Neural cell (in vitro differentiated cells): ENCODE measurements at regions not wholly inside any gene's neighbourhood (a gene's known extent, or its start where the extent isn't known, plus 50 kb on each side); places are given as distances from the start of the nearest gene placed in this dataset.

ENCODE experiments used
- H2AFZ ChIP-seq: fragments of 200-600, 300-800 bp; sonication (generic), shearing (Covaris generic); 2 replicates; pipeline ENCODE4 v1.6.0; 2014; ENCODE audit warnings: low read depth, mild to moderate bottlenecking, antibody characterized with exemption, low read length, moderate library complexity
- H3F3A ChIP-seq: fragments of 200-600 bp; shearing (Covaris generic); 2 replicates; pipeline ENCODE4 v1.6.1; 2016; ENCODE audit warnings: mild to moderate bottlenecking, moderate library complexity, mixed read lengths, antibody characterized with exemption, low read length; ENCODE audit not compliant: insufficient read depth, poor library complexity, severe bottlenecking
- H3K27ac ChIP-seq: fragments of 200-600, 300-800 bp; sonication (generic), shearing (Covaris generic); 2 replicates; pipeline ENCODE4 v1.5.1; 2014; ENCODE audit warnings: mild to moderate bottlenecking, low read length, moderate library complexity
- H3K27me3 ChIP-seq: fragments of 300-800, 200-600 bp; sonication (generic), shearing (Covaris generic); 2 replicates; pipeline ENCODE4 v1.6.0; 2014; ENCODE audit warnings: mild to moderate bottlenecking, low read depth, low read length, moderate library complexity; ENCODE audit not compliant: insufficient read depth
- H3K36me3 ChIP-seq: fragments of 300-800, 200-600 bp; sonication (generic), shearing (Covaris generic); 2 replicates; pipeline ENCODE4 v1.5.1; 2014; ENCODE audit warnings: mild to moderate bottlenecking, antibody characterized with exemption, low read length, moderate library complexity; ENCODE audit not compliant: insufficient read depth
- H3K4me2 ChIP-seq: fragments of 300-800, 200-600 bp; sonication (generic), shearing (Covaris generic); 2 replicates; pipeline ENCODE4 v1.6.0; 2014; ENCODE audit warnings: mild to moderate bottlenecking, low read length
- H3K4me3 ChIP-seq: fragments of 300-800, 200-600 bp; sonication (generic), shearing (Covaris generic); 2 replicates; pipeline ENCODE4 v1.5.1; 2014; ENCODE audit warnings: mild to moderate bottlenecking, low read length, moderate library complexity
- H3K79me2 ChIP-seq: fragments of 200-600 bp; shearing (Covaris generic); replicated peaks from 2 replicates; pipeline ENCODE4 v1.6.0; 2014; ENCODE audit warnings: mild to moderate bottlenecking, low read length, moderate library complexity; ENCODE audit not compliant: insufficient read depth
- H3K9ac ChIP-seq: fragments of 300-800, 200-600 bp; sonication (generic), shearing (Covaris generic); 2 replicates; pipeline ENCODE4 v1.6.1; 2016; ENCODE audit warnings: mild to moderate bottlenecking, low read length, mixed read lengths
- H3K9me2 ChIP-seq: fragments of 200-600 bp; shearing (Covaris generic); 2 replicates; pipeline ENCODE4 v1.6.1; 2016; ENCODE audit warnings: mild to moderate bottlenecking, low read length, mixed read lengths; ENCODE audit not compliant: insufficient read depth
- H3K9me3 ChIP-seq: fragments of 200-600, 300-800 bp; sonication (generic), shearing (Covaris generic); 2 replicates; pipeline ENCODE4 v1.6.1; 2016; ENCODE audit warnings: mild to moderate bottlenecking, mixed run types, low read length, moderate library complexity, mixed read lengths
- H4K20me1 ChIP-seq: fragments of 200-600 bp; shearing (Covaris generic); 2 replicates; pipeline ENCODE4 v1.6.1; 2016; ENCODE audit warnings: mild to moderate bottlenecking, mixed run types; ENCODE audit not compliant: insufficient read depth
- CTCF ChIP-seq: fragments of 450-650 bp; IDR thresholded peaks from 2 replicates; pipeline ENCODE4 v1.5.1; 2014; ENCODE audit warnings: antibody characterized with exemption, mild to moderate bottlenecking, moderate library complexity; ENCODE audit not compliant: poor library complexity, severe bottlenecking
- EP300 ChIP-seq: fragments of 450-650 bp; conservative IDR thresholded peaks from 2 replicates; pipeline ENCODE4 v1.6.1; 2014; ENCODE audit warnings: antibody characterized with exemption, mild to moderate bottlenecking, moderate library complexity; ENCODE audit not compliant: poor library complexity, severe bottlenecking
- EZH2 ChIP-seq: fragments of 200-600, 300-800 bp; shearing (Covaris generic), sonication (generic); IDR thresholded peaks from 2 replicates; pipeline ENCODE4 v1.6.1; 2014; ENCODE audit warnings: antibody characterized with exemption, low read length, borderline replicate concordance, mild to moderate bottlenecking; ENCODE audit not compliant: insufficient read depth, poor library complexity, severe bottlenecking
- MXI1 ChIP-seq: fragments of 450-650 bp; conservative IDR thresholded peaks from 2 replicates; pipeline ENCODE4 v1.6.1; 2014; ENCODE audit warnings: antibody characterized with exemption, mild to moderate bottlenecking; ENCODE audit not compliant: poor library complexity, severe bottlenecking
- POLR2AphosphoS5 ChIP-seq: IDR thresholded peaks from 2 replicates; pipeline ENCODE4 v1.6.1; 2012
- RAD21 ChIP-seq: fragments of 450-650 bp; conservative IDR thresholded peaks from 2 replicates; pipeline ENCODE4 v1.6.1; 2014; ENCODE audit warnings: antibody characterized with exemption, mild to moderate bottlenecking, moderate library complexity
- REST ChIP-seq: IDR thresholded peaks from 2 replicates; pipeline ENCODE4 v1.6.1; 2012; ENCODE audit warnings: borderline replicate concordance
- SMC3 ChIP-seq: fragments of 450-650 bp; conservative IDR thresholded peaks from 2 replicates; pipeline ENCODE4 v1.6.1; 2014; ENCODE audit warnings: antibody characterized with exemption, mild to moderate bottlenecking, moderate library complexity; ENCODE audit not compliant: poor library complexity
- TAF1 ChIP-seq: IDR thresholded peaks from 2 replicates; pipeline ENCODE4 v1.6.1; 2012; ENCODE audit warnings: low read depth

GRCh38 chr1:217141711-217142110 is 418.5 kb upstream of the ESRRG start:
- Histone ChIP-seq H3K79me2 (no peaks in the 10 kb centered on the region), H3K27me3 (peaks cover 58% of the 10 kb centered on the region), H3K4me2 (no peak overlapping the region), H3K27ac (no peak overlapping the region), H3K9ac (no peak overlapping the region), H2AFZ (no peak overlapping the region), H4K20me1 (no peaks in the 10 kb centered on the region), H3K9me2 (no peaks in the 10 kb centered on the region), H3F3A (peaks cover 3% of the 10 kb centered on the region), H3K4me3 (no peak overlapping the region), H3K36me3 (no peaks in the 10 kb centered on the region), H3K9me3 (no peaks in the 10 kb centered on the region)
- no peak for TF ChIP-seq POLR2AphosphoS5
- TF ChIP-seq RAD21 = no peak
- TF ChIP-seq SMC3 = no peak
- no peak for TF ChIP-seq CTCF
- TF ChIP-seq REST = no peak
- no peak for TF ChIP-seq EP300
- TF ChIP-seq TAF1 = no peak
- no peak for TF ChIP-seq EZH2
- TF ChIP-seq MXI1 = no peak

- Histone ChIP-seq H3K4me3 (peak overlapping the region; percentile 40), H3K9me2 (no peaks in the 10 kb centered on the region), H3K36me3 (no peaks in the 10 kb centered on the region), H3K27me3 (peaks cover 72% of the 10 kb centered on the region), H3F3A (peaks cover 3% of the 10 kb centered on the region), H3K79me2 (no peaks in the 10 kb centered on the region), H3K4me2 (no peak overlapping the region), H3K27ac (no peak overlapping the region), H2AFZ (no peak overlapping the region), H3K9me3 (no peaks in the 10 kb centered on the region), H3K9ac (no peak overlapping the region), H4K20me1 (no peaks in the 10 kb centered on the region)
- TF ChIP-seq POLR2AphosphoS5 (peak; percentile 51), EP300 (no peak)
These were observed 417.0 kb upstream of the ESRRG start for GRCh38 chr1:217140041-217140901.
